ENCODE measurements at regions not wholly inside any gene's neighbourhood (a gene's known extent, or its start where the extent isn't known, plus 50 kb on each side); places are given as distances from the start of the nearest gene placed in this dataset.

DNA sequence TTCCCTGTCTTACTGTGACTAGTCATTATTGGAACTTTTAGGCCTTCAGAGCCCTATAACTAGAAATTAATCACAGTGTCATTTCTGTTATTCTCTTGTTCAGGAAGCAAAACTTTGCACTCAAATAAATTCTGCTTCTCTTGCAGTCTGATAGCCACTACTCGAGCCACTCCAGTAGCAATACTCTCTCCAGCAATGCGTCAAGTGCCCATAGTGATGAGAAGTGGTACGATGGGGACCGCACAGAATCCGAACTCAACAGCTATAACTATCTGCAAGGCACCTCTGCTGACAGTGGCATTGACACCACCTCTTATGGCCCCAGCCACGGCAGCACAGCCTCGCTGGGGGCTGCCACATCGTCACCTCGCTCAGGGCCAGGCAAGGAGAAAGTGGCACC lies 223.2 kb upstream of the RGS6 start:
- no peak for TF ChIP-seq CTCF (conservative IDR thresholded peaks at IDR 0.05; ENCODE audit: low read depth in 2 of 2)
- TF ChIP-seq EZH2 (IDR thresholded peaks at IDR 0.05; ENCODE audit: low read depth, unreplicated experiment) = no peak
- TF ChIP-seq, protein P1, sequence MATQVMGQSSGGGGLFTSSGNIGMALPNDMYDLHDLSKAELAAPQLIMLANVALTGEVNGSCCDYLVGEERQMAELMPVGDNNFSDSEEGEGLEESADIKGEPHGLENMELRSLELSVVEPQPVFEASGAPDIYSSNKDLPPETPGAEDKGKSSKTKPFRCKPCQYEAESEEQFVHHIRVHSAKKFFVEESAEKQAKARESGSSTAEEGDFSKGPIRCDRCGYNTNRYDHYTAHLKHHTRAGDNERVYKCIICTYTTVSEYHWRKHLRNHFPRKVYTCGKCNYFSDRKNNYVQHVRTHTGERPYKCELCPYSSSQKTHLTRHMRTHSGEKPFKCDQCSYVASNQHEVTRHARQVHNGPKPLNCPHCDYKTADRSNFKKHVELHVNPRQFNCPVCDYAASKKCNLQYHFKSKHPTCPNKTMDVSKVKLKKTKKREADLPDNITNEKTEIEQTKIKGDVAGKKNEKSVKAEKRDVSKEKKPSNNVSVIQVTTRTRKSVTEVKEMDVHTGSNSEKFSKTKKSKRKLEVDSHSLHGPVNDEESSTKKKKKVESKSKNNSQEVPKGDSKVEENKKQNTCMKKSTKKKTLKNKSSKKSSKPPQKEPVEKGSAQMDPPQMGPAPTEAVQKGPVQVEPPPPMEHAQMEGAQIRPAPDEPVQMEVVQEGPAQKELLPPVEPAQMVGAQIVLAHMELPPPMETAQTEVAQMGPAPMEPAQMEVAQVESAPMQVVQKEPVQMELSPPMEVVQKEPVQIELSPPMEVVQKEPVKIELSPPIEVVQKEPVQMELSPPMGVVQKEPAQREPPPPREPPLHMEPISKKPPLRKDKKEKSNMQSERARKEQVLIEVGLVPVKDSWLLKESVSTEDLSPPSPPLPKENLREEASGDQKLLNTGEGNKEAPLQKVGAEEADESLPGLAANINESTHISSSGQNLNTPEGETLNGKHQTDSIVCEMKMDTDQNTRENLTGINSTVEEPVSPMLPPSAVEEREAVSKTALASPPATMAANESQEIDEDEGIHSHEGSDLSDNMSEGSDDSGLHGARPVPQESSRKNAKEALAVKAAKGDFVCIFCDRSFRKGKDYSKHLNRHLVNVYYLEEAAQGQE (IDR thresholded peaks at IDR 0.05; ENCODE audit: unreplicated experiment) = no peak
- no peak for TF ChIP-seq ZNF114 (CRISPR knock-in tag; IDR thresholded peaks at IDR 0.05)
- no peak for TF ChIP-seq POLR2AphosphoS5 (IDR thresholded peaks at IDR 0.05; ENCODE audit: low read depth)
- no peak for TF ChIP-seq ZNF331 (CRISPR knock-in tag; IDR thresholded peaks at IDR 0.05; ENCODE audit: low read depth)
- no peak for TF ChIP-seq CREB1 (CRISPR knock-in tag; IDR thresholded peaks at IDR 0.05; ENCODE audit: low read depth)
- no peak for TF ChIP-seq EZH2phosphoT487 (IDR thresholded peaks at IDR 0.05; ENCODE audit: unreplicated experiment)
- no peak for TF ChIP-seq STAT1 (IDR thresholded peaks at IDR 0.05; ENCODE audit: unreplicated experiment)
- TF ChIP-seq NANOG (IDR thresholded peaks at IDR 0.05; ENCODE audit: borderline replicate concordance) = no peak
- TF ChIP-seq, protein P2, sequence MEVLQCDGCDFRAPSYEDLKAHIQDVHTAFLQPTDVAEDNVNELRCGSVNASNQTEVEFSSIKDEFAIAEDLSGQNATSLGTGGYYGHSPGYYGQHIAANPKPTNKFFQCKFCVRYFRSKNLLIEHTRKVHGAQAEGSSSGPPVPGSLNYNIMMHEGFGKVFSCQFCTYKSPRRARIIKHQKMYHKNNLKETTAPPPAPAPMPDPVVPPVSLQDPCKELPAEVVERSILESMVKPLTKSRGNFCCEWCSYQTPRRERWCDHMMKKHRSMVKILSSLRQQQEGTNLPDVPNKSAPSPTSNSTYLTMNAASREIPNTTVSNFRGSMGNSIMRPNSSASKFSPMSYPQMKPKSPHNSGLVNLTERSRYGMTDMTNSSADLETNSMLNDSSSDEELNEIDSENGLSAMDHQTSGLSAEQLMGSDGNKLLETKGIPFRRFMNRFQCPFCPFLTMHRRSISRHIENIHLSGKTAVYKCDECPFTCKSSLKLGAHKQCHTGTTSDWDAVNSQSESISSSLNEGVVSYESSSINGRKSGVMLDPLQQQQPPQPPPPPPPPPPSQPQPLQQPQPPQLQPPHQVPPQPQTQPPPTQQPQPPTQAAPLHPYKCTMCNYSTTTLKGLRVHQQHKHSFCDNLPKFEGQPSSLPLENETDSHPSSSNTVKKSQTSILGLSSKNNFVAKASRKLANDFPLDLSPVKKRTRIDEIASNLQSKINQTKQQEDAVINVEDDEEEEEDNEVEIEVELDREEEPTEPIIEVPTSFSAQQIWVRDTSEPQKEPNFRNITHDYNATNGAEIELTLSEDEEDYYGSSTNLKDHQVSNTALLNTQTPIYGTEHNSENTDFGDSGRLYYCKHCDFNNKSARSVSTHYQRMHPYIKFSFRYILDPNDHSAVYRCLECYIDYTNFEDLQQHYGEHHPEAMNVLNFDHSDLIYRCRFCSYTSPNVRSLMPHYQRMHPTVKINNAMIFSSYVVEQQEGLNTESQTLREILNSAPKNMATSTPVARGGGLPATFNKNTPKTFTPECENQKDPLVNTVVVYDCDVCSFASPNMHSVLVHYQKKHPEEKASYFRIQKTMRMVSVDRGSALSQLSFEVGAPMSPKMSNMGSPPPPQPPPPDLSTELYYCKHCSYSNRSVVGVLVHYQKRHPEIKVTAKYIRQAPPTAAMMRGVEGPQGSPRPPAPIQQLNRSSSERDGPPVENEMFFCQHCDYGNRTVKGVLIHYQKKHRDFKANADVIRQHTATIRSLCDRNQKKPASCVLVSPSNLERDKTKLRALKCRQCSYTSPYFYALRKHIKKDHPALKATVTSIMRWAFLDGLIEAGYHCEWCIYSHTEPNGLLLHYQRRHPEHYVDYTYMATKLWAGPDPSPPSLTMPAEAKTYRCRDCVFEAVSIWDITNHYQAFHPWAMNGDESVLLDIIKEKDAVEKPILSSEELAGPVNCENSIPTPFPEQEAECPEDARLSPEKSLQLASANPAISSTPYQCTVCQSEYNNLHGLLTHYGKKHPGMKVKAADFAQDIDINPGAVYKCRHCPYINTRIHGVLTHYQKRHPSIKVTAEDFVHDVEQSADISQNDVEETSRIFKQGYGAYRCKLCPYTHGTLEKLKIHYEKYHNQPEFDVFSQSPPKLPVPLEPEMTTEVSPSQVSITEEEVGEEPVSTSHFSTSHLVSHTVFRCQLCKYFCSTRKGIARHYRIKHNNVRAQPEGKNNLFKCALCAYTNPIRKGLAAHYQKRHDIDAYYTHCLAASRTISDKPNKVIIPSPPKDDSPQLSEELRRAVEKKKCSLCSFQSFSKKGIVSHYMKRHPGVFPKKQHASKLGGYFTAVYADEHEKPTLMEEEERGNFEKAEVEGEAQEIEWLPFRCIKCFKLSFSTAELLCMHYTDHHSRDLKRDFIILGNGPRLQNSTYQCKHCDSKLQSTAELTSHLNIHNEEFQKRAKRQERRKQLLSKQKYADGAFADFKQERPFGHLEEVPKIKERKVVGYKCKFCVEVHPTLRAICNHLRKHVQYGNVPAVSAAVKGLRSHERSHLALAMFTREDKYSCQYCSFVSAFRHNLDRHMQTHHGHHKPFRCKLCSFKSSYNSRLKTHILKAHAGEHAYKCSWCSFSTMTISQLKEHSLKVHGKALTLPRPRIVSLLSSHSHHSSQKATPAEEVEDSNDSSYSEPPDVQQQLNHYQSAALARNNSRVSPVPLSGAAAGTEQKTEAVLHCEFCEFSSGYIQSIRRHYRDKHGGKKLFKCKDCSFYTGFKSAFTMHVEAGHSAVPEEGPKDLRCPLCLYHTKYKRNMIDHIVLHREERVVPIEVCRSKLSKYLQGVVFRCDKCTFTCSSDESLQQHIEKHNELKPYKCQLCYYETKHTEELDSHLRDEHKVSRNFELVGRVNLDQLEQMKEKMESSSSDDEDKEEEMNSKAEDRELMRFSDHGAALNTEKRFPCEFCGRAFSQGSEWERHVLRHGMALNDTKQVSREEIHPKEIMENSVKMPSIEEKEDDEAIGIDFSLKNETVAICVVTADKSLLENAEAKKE (CRISPR knock-in tag; IDR thresholded peaks at IDR 0.05) = no peak
- no peak for TF ChIP-seq JUNB (IDR thresholded peaks at IDR 0.05; ENCODE audit: unreplicated experiment)

All from GM23338 (cell line).